ENCODE measurements at regions not wholly inside any gene's neighbourhood (a gene's known extent, or its start where the extent isn't known, plus 50 kb on each side); places are given as distances from the start of the nearest gene placed in this dataset.

GRCh38 chr3:107992976-107993684 is 97.7 kb downstream of the CD47 start:
- no peaks in the 10 kb centered on the region for H3K27me3 ChIP-seq
- no peak overlapping the region for H3K27ac ChIP-seq
- H3K4me3 ChIP-seq = no peak overlapping the region
- no peaks in the 10 kb centered on the region for H3K4me1 ChIP-seq
- no peaks in the 10 kb centered on the region for H3K36me3 ChIP-seq
- DNase-seq = no peak
- H3K9me3 ChIP-seq (replicated peaks) = no peaks in the 10 kb centered on the region

DNA sequence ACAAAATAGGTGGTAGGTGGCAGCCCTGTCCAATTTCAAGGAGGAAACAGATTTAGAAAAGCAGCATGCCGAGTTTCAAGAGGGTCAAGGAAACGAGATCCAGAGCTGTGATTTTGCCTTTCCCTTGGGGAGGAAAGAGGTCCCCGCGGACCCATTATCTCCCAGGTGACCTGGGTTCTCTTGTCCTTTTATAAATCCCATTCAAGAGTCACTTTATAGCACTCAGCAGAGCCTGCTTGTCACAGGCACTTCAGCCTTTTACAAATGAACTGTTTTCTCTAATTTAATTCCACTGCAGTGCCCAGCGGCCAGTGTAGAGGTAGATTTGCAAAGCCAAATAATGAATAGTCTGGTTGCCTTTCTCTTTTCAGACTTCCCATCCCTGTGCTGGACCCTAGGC is 99.9 kb downstream of the CD47 start:
- H3K27me3 ChIP-seq = no peaks in the 10 kb centered on the region
- H3K36me3 ChIP-seq = no peaks in the 10 kb centered on the region
- no peaks in the 10 kb centered on the region for H3K4me1 ChIP-seq
- no peak overlapping the region for H3K27ac ChIP-seq
- no peaks in the 10 kb centered on the region for H3K9me3 ChIP-seq (replicated peaks)
- no peak for DNase-seq
- no peak overlapping the region for H3K4me3 ChIP-seq

- no peaks in the 10 kb centered on the region for H3K9me3 ChIP-seq (replicated peaks)
- no peaks in the 10 kb centered on the region for H3K27me3 ChIP-seq
These were observed 100.4 kb downstream of the CD47 start for GRCh38 chr3:107990433-107990832.

GRCh38 chr3:107989661-107990060 is 101.2 kb downstream of the CD47 start:
- no peaks in the 10 kb centered on the region for H3K27me3 ChIP-seq
- no peaks in the 10 kb centered on the region for H3K9me3 ChIP-seq (replicated peaks)
- no peaks in the 10 kb centered on the region for H3K4me1 ChIP-seq
- H3K27ac ChIP-seq = no peak overlapping the region
- no peaks in the 10 kb centered on the region for H3K36me3 ChIP-seq
- H3K4me3 ChIP-seq = no peak overlapping the region
- DNase-seq = no peak

More at GRCh38 chr3:107990433-107990832, 100.4 kb downstream of the CD47 start:
- DNase-seq = no peak
- no peaks in the 10 kb centered on the region for H3K4me1 ChIP-seq
- H3K36me3 ChIP-seq = no peaks in the 10 kb centered on the region
- no peak overlapping the region for H3K4me3 ChIP-seq
- no peak overlapping the region for H3K27ac ChIP-seq

- H3K4me3 ChIP-seq = no peak overlapping the region
- peak; percentile 21 to 25 for DNase-seq
- no peaks in the 10 kb centered on the region for H3K27me3 ChIP-seq
- no peak overlapping the region for H3K27ac ChIP-seq
- H3K4me1 ChIP-seq = no peaks in the 10 kb centered on the region
- H3K9me3 ChIP-seq (replicated peaks) = no peaks in the 10 kb centered on the region
- H3K36me3 ChIP-seq = no peaks in the 10 kb centered on the region
These were observed 102.2 kb downstream of the CD47 start for GRCh38 chr3:107988460-107989175.

GRCh38 chr3:107987036-107987939 is 103.5 kb downstream of the CD47 start:
- H3K36me3 ChIP-seq = no peaks in the 10 kb centered on the region
- no peaks in the 10 kb centered on the region for H3K27me3 ChIP-seq
- H3K27ac ChIP-seq = no peak overlapping the region
- no peak for DNase-seq
- no peaks in the 10 kb centered on the region for H3K4me1 ChIP-seq
- H3K9me3 ChIP-seq (replicated peaks) = no peaks in the 10 kb centered on the region
- no peak overlapping the region for H3K4me3 ChIP-seq

- Histone ChIP-seq H3K9me3 (replicated peaks) (no peaks in the 10 kb centered on the region), H3K4me3 (no peak overlapping the region), H3K36me3 (no peaks in the 10 kb centered on the region), H3K27me3 (no peaks in the 10 kb centered on the region), H3K4me1 (no peaks in the 10 kb centered on the region), H3K27ac (no peak overlapping the region)
- no peak for DNase-seq
These were observed 104.3 kb downstream of the CD47 start for GRCh38 chr3:107986505-107986904.

- no peaks in the 10 kb centered on the region for H3K27me3 ChIP-seq
- H3K4me3 ChIP-seq = no peak overlapping the region
- H3K27ac ChIP-seq = no peak overlapping the region
- no peaks in the 10 kb centered on the region for H3K36me3 ChIP-seq
- no peaks in the 10 kb centered on the region for H3K4me1 ChIP-seq
- no peak for DNase-seq
- no peaks in the 10 kb centered on the region for H3K9me3 ChIP-seq (replicated peaks)
These were observed 105.3 kb downstream of the CD47 start for GRCh38 chr3:107985496-107985895.

- DNase-seq = no peak
- Histone ChIP-seq H3K4me3 (no peak overlapping the region), H3K27ac (no peak overlapping the region), H3K27me3 (no peaks in the 10 kb centered on the region), H3K9me3 (replicated peaks) (no peaks in the 10 kb centered on the region), H3K4me1 (no peaks in the 10 kb centered on the region), H3K36me3 (no peaks in the 10 kb centered on the region)
These were observed 107.6 kb downstream of the CD47 start for GRCh38 chr3:107983247-107983646.

GRCh38 chr3:107982165-107982564 is 108.7 kb downstream of the CD47 start:
- Histone ChIP-seq H3K4me1 (no peaks in the 10 kb centered on the region), H3K4me3 (no peak overlapping the region), H3K36me3 (no peaks in the 10 kb centered on the region), H3K27me3 (no peaks in the 10 kb centered on the region), H3K27ac (no peak overlapping the region), H3K9me3 (replicated peaks) (no peaks in the 10 kb centered on the region)
- no peak for DNase-seq

- no peaks in the 10 kb centered on the region for H3K4me1 ChIP-seq
- no peaks in the 10 kb centered on the region for H3K9me3 ChIP-seq (replicated peaks)
- H3K36me3 ChIP-seq = no peaks in the 10 kb centered on the region
- H3K27ac ChIP-seq = no peak overlapping the region
- no peak for DNase-seq
- no peak overlapping the region for H3K4me3 ChIP-seq
- H3K27me3 ChIP-seq = no peaks in the 10 kb centered on the region
These were observed 109.2 kb downstream of the CD47 start for GRCh38 chr3:107981471-107982111.

DNA sequence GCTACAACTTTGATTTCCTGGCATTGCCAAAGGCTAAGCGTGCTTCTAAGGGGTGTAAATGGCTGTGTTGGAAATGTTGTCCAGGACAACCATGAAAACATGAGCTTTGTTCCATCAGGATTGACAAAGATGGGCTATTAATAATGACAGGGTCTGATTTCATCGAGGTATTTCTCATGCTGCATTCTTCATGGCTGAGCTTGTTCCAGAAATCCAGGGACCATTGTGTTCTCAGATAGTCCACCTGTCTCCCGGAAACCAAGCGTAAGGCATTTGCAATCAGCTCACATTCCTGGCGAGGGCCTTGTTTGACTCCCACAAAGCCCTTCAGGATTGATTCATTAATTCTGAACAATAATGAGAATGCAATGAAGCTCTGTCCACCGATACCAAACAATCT is 111.3 kb downstream of the CD47 start:
- Histone ChIP-seq H3K4me1 (no peaks in the 10 kb centered on the region), H3K27me3 (no peaks in the 10 kb centered on the region), H3K4me3 (no peak overlapping the region), H3K9me3 (replicated peaks) (no peaks in the 10 kb centered on the region), H3K36me3 (no peaks in the 10 kb centered on the region), H3K27ac (no peak overlapping the region)
- no peak for DNase-seq

DNA sequence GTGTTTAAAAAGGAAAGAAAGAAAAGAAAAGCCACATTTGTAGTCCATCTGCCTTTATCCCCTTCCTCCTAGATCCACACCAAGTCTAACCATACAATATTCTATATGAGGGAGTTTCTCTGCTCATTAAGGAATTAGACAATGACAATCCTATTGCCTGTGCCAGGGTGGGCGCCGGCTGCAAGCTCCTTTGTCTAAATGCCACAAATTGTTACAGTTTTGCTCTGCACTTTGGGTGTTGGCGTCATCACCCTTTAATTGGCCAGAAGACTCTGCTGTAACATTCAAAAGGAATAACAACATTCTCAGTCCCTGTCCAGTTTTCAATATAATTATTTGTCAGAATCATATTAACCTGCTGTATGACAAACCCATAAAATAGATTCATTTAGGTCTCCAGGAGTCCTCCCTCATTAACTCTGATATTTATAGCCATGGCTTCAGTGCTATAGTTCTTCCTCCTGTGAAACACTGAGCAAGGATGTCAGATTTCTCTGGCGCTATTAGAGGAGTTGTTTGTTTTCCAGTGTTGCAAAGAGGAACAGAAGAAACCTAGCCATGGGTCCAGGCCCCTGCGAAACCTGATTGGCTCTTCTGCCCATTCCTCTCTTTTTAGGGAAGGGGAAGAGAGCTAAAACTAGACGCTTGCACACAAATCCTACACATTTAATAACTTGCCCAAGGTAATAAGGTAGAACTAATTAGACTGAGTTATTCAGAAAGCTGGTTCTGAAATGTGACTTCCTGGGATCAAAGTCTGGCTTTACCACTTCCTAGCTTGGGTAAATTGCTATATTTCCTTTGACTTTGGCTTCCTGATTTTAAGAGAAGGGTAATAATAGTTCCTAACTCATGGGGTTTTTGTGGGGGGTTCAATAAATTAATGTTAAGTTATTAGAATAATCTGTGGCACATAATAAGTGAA is 112.4 kb downstream of the CD47 start:
- H3K27ac ChIP-seq = no peak overlapping the region
- no peak for DNase-seq

More for the DNA sequence above, 112.4 kb downstream of the CD47 start:
- H3K9me3 ChIP-seq (replicated peaks) = no peaks in the 10 kb centered on the region
- H3K36me3 ChIP-seq = no peaks in the 10 kb centered on the region
- no peak overlapping the region for H3K4me3 ChIP-seq
- no peaks in the 10 kb centered on the region for H3K27me3 ChIP-seq
- H3K4me1 ChIP-seq = no peaks in the 10 kb centered on the region
